Suprapubic skin (tissue), 3 donors: ENCODE measurements at regions not wholly inside any gene's neighbourhood (a gene's known extent, or its start where the extent isn't known, plus 50 kb on each side); places are given as distances from the start of the nearest gene placed in this dataset.

Experiments used
- POLR2A ChIP-seq, 2 donors: fragments of 450-650 bp; IDR thresholded peaks; one replicate each; pipeline ENCODE4 v1.6.1; 2017; ENCODE audit warnings: antibody characterized with exemption in 2 of 2, mild to moderate bottlenecking in 2 of 2, moderate library complexity in 2 of 2
- TF ChIP-seq, protein P1 (sequence below), 2 donors: fragments of 200-600 bp in 1 of 2; fragments of 450-650 bp in 1 of 2; sonication (generic) in 1 of 2; IDR thresholded peaks; one replicate each; pipeline ENCODE4 v1.5.1; 2016 to 2019; ENCODE audit warnings: antibody characterized with exemption in 2 of 2, mild to moderate bottlenecking in 1 of 2, moderate library complexity in 1 of 2

DNA sequence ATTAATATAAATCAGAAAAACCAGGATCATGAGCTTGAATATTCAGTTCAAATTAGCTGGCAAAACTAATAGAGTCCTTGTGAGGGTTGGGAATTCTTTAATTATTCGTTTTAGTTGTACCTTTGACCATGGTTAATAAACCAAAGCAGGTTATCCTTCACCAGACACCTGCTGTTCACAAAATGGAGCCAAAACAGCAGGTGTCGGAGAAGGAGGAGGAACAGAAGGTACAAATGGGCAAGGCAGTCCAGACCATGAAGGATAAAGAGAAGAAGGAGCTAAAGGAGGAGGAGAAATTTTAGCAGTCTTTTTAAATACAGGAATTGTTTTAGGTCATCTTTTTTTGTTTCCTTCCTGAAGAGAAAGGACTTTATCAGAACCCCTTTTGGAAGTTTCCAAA, 106.1 kb downstream of the NHLRC3 start:
- TF ChIP-seq, protein P1, sequence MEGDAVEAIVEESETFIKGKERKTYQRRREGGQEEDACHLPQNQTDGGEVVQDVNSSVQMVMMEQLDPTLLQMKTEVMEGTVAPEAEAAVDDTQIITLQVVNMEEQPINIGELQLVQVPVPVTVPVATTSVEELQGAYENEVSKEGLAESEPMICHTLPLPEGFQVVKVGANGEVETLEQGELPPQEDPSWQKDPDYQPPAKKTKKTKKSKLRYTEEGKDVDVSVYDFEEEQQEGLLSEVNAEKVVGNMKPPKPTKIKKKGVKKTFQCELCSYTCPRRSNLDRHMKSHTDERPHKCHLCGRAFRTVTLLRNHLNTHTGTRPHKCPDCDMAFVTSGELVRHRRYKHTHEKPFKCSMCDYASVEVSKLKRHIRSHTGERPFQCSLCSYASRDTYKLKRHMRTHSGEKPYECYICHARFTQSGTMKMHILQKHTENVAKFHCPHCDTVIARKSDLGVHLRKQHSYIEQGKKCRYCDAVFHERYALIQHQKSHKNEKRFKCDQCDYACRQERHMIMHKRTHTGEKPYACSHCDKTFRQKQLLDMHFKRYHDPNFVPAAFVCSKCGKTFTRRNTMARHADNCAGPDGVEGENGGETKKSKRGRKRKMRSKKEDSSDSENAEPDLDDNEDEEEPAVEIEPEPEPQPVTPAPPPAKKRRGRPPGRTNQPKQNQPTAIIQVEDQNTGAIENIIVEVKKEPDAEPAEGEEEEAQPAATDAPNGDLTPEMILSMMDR (IDR thresholded peaks at IDR 0.05): no peak
- no peak for TF ChIP-seq POLR2A (IDR thresholded peaks at IDR 0.05)
